Dedifferentiated amniotic fluid mesenchymal stem cell (primary cell): ENCODE measurements at regions not wholly inside any gene's neighbourhood (a gene's known extent, or its start where the extent isn't known, plus 50 kb on each side); places are given as distances from the start of the nearest gene placed in this dataset.

Experiments
- DNase-seq: peaks from one replicate; pipeline ENCODE4 v3.0.0-alpha.2; 2016; ENCODE audit errors: extremely low spot score

DNA sequence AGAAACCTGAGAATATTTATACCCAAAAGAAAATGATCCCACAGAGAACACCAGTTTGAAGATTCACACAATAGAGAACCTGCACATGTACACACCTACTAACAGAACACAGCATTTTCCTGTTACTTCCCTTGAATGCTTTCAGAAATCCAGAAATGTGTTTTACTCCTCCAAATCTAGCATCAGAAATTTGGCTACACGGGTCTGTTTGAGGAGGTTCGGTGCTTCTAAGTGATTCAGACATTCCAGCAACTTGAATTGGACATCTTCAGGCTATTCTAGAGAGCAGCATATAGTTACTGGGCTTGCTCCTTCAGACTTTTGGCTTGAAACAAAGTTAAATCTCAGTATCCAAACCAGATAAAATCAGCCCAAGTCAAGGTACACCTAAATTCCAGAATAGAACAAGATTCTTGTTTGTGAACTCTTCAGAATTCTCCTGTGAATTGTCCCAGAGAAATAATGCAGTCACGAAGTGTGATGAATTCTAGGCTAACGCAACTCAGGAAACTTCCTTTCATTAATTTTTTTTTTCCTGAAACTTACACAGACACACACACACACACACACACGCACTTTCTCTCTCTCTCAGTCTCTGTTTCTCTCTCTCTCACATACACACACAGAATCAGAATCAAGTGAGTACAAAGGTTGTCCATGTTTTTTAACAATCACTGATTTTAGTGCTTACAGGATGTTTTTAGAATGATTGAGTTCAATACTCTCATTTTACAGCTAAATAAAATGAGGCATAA lies 278.4 kb upstream of the SNX7 start:
- no peak for DNase-seq

GRCh38 chr1:98382586-98382985 lies 278.9 kb upstream of the SNX7 start:
- DNase-seq = no peak

DNA sequence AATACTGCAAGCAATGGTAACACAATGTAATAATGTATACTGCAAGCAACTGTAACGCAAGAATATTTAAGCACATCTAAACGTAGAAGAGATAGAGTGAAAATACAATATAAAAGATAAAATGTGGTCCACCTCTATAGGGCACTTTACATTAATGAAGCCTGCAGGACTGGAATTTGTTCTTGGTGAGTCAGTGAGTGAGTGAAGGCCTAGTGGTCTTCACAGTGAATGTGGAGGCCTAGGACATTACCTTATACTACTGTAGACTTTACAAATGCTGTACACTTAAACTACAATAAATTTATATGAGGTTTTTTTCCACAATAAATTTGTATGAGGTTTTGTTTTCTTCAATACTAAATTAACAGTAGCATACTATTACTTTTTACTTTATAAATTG lies 287.4 kb upstream of the SNX7 start:
- DNase-seq = no peak

DNA sequence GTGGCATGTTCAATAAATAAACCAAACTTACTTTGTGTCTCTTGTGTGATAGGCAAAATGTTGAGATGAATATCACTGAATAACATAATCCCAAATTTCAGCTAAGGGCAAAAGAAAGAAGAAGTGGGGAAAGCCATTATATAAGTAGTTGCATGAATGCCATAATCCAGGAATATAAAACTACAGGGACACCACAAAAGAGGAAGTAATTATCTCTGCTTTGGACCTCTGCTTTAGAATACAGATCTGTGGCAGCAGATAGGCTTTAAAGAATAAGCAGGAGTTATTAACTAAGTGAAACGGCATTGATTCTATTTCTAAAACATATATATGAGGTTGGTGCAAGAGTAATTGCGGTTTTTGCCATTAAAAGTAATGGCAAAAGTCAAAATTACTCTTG lies 288.5 kb upstream of the SNX7 start:
- DNase-seq = no peak

GRCh38 chr1:98371764-98372163 lies 289.8 kb upstream of the SNX7 start:
- DNase-seq = no peak

DNA sequence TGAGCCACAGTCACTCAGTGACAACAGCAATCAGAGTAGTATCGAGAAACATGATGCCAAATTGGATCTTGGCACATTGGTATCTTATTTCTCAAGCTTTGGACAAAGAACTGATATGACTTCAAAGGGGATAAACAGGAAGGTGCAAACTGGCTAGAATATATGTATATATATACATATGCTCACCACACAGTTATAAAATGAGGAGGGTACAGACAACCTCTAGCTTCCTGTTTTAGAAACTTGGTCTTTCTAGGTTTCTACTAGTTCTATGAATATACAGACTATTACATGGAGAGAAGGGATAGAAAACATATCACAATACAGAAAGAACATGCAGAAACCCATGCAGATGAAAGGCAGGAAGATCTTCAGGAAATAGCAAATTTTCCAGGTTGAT lies 292.1 kb upstream of the SNX7 start:
- DNase-seq = no peak

DNA sequence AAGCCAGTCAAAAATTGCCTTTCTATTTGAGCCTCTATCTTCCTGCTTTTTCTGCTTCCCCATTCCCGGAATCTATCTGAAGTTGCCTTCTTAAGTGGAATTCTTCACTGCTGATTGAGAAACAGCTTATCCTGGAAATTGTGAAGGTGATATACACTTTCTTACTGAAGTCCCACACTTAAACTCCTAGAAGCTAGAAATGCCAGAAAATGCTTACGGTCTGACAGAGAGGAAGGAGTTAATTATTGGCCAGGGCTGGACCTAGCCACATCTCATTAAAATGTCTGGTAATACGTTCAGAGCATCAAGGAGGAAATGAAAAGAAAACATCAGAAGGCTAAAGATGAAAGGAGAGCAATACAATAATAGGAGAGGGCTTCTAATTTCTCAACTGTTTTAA lies 292.5 kb upstream of the SNX7 start:
- DNase-seq = no peak

DNA sequence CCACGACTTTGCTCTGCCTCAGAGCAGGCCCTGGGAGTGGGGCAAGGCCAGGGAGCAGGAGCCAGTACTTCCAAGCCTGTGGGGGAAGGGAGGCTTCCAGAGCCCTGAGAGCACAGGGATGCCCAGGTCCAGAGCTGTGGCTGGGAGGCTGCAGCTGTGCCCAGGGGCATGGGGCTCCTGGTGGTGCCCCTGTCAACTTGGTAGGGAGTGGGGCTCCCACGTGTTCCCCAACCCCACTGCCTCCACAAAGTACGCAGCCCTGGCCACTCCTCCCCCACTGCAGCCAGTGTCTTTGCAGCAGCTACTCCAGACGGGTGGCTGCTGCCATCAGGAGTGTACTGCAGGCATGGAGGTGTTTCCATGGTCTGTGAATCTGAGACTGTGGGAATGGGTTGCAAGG lies 294.1 kb upstream of the SNX7 start:
- DNase-seq = no peak

DNA sequence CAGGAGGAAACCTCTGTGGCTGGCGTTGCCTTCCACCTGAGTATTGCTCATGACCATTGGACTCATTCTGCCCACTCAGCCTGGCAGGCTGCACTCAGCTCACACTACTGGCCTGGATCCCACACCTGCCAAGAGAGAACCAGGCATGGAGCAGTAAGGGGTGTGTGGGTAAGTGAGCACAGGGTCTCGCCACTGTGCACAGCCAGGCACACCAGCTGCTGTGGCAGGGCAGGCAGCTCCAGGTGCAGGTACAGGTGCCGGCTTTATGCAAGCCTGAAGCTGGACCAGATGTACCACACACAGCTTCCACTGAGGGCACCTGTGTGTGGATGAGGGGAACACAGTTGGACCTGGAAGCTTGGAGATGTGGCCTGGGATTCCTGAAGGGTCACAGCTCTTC lies 295.2 kb upstream of the SNX7 start:
- DNase-seq = no peak

DNA sequence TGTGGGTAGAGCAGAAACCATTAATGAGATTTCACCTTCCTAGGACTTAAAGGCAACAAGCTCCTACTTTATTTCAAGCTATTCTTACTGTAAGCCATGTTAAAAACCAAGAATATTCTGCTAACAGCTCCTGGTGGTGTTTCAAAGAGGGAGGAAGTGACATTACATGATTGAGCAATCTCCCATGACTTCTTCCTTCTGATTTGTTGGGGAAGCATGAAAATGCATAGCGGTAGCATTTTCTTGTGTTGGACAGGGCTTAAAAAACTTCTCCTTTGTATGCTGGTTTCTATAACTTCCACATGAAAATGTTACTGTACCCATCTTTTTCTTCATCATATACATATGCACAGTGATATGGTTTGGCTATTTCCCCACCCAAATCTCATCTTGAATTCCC lies 297.0 kb upstream of the SNX7 start:
- no peak for DNase-seq

DNA sequence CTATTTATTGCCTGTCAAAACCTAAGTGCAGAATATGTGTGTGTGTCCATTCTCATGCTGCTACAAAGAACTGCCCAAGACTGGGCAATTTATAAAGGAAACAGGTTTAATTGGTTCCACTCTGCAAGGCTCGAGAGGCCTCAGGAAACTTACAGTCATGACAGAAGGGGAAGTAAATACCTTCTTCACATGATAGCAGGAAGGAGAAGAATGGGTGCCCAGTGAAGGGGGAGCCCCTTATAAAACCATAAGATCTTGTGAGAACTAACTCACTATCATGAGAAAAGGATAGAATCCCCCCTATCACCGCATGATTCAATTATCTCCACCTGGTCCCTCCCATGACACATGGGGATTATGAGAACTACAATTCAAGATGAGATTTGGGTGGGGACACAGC lies 300.7 kb upstream of the SNX7 start:
- DNase-seq = no peak

GRCh38 chr1:98355656-98356383 lies 305.7 kb upstream of the SNX7 start:
- DNase-seq = no peak

DNA sequence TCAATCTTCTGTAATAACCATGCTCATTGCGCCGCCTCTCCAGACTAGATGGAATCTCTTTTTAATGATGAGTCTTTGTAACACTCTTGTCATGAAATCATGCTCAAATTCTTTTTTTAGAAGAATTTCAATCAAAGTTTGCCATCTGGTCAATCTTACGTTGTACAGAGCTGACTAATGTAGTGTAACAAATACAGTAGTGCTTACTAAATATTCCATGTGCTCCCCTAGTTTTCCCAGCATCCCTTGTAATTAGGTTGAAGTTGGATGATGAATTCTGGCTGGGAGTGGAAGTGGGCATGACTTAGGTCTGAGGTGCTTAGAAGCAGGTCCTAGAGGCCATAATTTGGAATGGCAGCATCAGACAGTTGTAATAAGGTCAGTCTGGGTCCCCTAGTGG lies 309.1 kb upstream of the SNX7 start:
- DNase-seq = no peak

GRCh38 chr1:98351561-98351960 lies 310.0 kb upstream of the SNX7 start:
- no peak for DNase-seq

DNA sequence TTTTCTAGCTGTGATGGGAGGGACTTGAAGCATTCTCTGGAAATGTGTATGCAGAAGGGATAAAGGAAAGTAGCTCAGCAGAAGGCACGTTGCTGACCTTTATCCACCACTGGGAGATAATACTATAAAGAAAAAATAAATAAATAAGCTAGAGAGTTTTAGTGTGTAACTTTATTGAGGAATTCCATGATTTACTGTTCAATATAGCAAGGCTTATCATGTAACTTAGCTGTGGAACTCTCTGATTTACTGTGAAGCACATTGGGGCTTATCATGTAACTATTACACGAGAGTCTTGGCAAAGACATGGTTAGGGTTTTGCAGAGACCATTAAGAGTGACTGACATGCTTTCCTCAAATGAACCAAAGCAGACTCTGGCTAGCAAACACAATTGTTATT lies 316.1 kb upstream of the SNX7 start:
- no peak for DNase-seq

DNA sequence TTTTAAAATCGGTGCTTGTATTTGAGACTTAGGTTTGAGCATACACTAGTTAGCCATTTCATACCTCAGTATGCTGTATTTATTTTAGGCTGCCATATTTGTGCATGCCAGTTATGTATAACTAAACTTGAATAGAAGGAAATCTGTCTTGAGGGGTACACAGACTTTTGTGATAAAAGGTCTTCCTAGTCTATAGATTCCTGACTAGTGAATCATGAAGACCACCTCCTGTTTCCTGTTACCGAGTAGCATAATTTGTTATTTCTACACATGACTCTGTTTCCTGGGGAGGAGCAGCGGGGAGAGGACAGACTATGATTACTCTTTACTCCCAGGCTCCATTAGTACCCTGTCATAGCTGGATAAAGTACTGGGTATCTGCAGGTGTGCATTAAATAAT lies 316.8 kb upstream of the SNX7 start:
- no peak for DNase-seq

DNA sequence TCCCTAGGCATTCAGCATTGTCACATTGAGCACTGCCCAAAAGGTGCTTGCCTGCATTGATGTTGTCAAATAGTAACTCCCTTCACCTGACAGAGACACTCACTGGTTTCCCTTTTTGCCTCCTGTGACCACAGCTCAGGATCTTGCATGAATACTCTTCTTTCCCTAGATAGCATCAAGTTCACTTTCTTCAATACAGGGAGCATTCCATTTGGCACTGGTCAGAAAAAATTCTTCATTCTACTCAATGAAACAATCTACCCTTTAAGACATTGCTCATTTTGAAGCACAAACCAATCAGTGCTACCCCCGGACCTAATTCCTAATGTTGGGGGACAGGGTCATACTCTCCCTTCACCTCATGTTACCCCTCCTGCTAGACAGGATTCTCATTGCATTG lies 319.0 kb upstream of the SNX7 start:
- DNase-seq = no peak

GRCh38 chr1:98340511-98340910 lies 321.0 kb upstream of the SNX7 start:
- DNase-seq = no peak

GRCh38 chr1:98336472-98337083 lies 324.9 kb upstream of the SNX7 start:
- no peak for DNase-seq

DNA sequence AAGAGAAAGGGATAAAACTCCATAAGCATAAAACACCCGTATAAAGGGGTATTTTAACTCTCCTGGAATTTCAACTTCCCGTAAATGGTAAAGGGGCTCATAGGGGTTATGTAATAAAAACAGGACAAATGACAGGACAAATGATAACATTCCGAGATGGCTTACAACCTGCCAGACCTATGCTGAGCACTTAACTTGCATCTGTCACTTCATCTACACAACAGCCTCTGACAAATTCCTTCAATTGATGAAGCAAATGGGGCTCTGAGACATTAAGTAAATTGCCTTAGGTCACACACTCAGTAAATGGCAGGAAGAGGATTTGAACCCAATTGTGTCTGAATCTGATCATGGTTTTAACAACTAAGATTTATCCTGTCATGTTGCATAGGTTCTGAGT lies 327.6 kb upstream of the SNX7 start:
- no peak for DNase-seq

GRCh38 chr1:98333406-98333805 lies 328.1 kb upstream of the SNX7 start:
- no peak for DNase-seq

DNA sequence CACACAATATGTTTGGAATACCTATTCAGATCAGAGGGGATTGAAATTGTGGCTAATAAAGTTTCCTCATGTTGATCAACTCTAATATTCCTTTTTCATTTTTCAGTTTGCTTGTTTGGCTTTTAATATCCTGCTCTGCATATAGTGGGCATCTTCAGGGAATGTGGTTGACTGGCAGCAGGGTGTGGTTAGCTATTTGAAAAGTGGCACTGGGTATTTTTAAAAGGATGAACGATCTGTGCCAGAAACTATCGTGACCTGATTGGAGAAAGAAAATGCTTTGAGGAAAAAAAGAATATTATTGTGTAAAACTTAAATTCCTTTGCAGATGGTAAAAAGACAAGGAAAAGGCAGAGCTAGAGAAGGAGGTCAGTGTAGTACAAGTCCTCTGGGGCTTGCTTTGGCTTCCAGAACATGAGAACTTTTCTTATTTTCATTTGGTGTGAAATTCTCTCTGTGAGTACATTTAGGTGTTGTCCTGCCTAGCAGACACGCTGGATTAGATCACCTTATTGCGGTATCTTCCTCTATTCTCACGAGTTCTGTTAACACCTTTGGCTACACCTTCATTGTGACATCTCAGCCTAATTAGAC lies 329.7 kb upstream of the SNX7 start:
- no peak for DNase-seq

DNA sequence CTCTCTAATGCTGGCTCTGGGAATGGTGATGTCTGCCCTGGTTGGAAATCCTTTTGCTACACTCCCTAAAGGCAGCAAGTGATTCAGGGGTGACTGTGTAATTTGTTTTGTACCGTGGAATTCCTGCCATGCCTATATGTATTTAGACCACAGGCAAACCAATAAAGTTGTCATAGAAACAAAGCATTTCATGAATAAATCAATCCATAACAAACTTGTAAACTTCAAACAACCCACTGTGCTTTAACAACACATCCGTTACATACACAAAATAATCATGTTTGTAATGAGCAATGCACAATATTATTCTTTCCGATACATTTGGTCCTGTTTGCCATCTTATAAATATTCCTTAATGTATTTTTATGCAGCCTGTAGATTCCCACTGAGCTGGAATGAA lies 330.3 kb upstream of the SNX7 start:
- peak; percentile 20 for DNase-seq
